HL-60 (cell line): ENCODE measurements at regions not wholly inside any gene's neighbourhood (a gene's known extent, or its start where the extent isn't known, plus 50 kb on each side); places are given as distances from the start of the nearest gene placed in this dataset.

ENCODE experiments used
- GABPA ChIP-seq: IDR thresholded peaks from 2 replicates; pipeline ENCODE4 v1.6.1; 2012; ENCODE audit warnings: low read depth
- POLR2AphosphoS5 ChIP-seq: IDR thresholded peaks from 2 replicates; pipeline ENCODE4 v1.6.1; 2012; ENCODE audit warnings: low read depth
- SPI1 ChIP-seq: IDR thresholded peaks from 2 replicates; pipeline ENCODE4 v1.6.1; 2012; ENCODE audit warnings: low read depth, mild to moderate bottlenecking, borderline replicate concordance
- TF ChIP-seq, protein P1 (sequence below): IDR thresholded peaks from one replicate; pipeline ENCODE4 v1.5.1; 2011; ENCODE audit warnings: low read length, control low read depth, inconsistent platforms; ENCODE audit not compliant: insufficient read depth
- TF ChIP-seq, protein P2 (sequence below): IDR thresholded peaks from 2 replicates; pipeline ENCODE4 v1.6.1; 2012; ENCODE audit warnings: low read depth; ENCODE audit not compliant: insufficient replicate concordance

DNA sequence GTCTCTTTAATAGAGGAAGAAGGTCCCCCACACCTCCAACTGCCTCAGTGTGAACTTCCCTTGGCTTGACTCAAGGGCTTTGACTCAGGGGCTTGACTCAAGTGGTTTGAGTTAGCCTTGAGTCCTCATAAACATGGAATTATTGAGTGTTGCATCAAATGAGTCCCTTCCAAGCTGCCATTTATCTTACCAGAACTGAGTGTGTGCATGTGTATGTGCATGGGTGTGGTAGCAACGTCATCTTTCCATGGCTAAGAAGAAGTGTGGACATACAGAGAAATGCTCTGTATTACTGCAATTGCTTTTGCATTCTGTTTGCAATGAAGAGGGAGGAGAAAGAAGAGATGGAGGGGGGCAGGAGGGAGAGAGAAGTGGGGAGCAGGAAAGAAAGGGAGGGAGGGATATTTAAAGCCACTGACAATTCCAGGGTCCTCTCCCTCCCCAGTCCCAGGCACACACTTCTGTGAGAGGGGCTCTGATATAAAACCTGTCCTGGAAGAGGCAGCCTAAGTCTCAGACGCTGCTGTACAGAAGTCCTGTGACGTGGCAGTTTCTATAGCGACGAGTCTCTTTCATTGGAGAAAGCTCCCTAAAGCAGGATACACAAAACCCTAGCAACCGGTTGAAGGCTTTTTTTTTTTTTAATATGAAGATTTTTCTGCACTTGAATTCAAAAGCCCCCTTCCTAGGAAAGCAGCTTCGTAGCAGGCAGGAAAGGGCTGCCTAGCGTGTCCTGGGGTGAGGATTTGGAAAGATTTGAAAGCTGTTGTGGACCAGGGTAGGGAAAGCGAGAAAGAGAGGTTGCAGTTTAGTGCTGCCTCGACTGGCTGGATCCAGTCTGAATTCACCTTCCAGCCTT is 93.3 kb upstream of the MAP1B start:
- TF ChIP-seq, protein P1, sequence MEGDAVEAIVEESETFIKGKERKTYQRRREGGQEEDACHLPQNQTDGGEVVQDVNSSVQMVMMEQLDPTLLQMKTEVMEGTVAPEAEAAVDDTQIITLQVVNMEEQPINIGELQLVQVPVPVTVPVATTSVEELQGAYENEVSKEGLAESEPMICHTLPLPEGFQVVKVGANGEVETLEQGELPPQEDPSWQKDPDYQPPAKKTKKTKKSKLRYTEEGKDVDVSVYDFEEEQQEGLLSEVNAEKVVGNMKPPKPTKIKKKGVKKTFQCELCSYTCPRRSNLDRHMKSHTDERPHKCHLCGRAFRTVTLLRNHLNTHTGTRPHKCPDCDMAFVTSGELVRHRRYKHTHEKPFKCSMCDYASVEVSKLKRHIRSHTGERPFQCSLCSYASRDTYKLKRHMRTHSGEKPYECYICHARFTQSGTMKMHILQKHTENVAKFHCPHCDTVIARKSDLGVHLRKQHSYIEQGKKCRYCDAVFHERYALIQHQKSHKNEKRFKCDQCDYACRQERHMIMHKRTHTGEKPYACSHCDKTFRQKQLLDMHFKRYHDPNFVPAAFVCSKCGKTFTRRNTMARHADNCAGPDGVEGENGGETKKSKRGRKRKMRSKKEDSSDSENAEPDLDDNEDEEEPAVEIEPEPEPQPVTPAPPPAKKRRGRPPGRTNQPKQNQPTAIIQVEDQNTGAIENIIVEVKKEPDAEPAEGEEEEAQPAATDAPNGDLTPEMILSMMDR: no peak
- TF ChIP-seq, protein P2, sequence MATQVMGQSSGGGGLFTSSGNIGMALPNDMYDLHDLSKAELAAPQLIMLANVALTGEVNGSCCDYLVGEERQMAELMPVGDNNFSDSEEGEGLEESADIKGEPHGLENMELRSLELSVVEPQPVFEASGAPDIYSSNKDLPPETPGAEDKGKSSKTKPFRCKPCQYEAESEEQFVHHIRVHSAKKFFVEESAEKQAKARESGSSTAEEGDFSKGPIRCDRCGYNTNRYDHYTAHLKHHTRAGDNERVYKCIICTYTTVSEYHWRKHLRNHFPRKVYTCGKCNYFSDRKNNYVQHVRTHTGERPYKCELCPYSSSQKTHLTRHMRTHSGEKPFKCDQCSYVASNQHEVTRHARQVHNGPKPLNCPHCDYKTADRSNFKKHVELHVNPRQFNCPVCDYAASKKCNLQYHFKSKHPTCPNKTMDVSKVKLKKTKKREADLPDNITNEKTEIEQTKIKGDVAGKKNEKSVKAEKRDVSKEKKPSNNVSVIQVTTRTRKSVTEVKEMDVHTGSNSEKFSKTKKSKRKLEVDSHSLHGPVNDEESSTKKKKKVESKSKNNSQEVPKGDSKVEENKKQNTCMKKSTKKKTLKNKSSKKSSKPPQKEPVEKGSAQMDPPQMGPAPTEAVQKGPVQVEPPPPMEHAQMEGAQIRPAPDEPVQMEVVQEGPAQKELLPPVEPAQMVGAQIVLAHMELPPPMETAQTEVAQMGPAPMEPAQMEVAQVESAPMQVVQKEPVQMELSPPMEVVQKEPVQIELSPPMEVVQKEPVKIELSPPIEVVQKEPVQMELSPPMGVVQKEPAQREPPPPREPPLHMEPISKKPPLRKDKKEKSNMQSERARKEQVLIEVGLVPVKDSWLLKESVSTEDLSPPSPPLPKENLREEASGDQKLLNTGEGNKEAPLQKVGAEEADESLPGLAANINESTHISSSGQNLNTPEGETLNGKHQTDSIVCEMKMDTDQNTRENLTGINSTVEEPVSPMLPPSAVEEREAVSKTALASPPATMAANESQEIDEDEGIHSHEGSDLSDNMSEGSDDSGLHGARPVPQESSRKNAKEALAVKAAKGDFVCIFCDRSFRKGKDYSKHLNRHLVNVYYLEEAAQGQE: no peak
- TF ChIP-seq GABPA: no peak
- TF ChIP-seq POLR2AphosphoS5: no peak
- TF ChIP-seq SPI1: no peak
